ENCODE measurements at regions not wholly inside any gene's neighbourhood (a gene's known extent, or its start where the extent isn't known, plus 50 kb on each side); places are given as distances from the start of the nearest gene placed in this dataset.

- TF ChIP-seq EP300 (IDR thresholded peaks at IDR 0.05) (no peak), POLR2A (IDR thresholded peaks at IDR 0.05) (no peak), CTCF (IDR thresholded peaks at IDR 0.05) (no peak)
- intact Hi-C loops (cut with DNase I): no loop called here
- Histone ChIP-seq H3K27ac (no peak overlapping the region), H3K27me3 (no peaks in the 10 kb centered on the region), H3K4me1 (ENCODE audit: insufficient read depth) (no peaks in the 10 kb centered on the region), H3K9me3 (no peaks in the 10 kb centered on the region), H3K4me3 (no peak overlapping the region), H3K36me3 (no peaks in the 10 kb centered on the region)
- 85 to 98% (median 97%) methylated on average over 4 of the region's 4 CpGs for WGBS, 3 donors
- no peak for DNase-seq
These were observed 752.3 kb upstream of the ADAMTS5 start for GRCh38 chr21:27719226-27719625.

- TF ChIP-seq CTCF (IDR thresholded peaks at IDR 0.05) (no peak), POLR2A (IDR thresholded peaks at IDR 0.05) (no peak), EP300 (IDR thresholded peaks at IDR 0.05) (no peak)
- Histone ChIP-seq H3K4me3 (no peak overlapping the region), H3K27me3 (no peaks in the 10 kb centered on the region), H3K9me3 (no peaks in the 10 kb centered on the region), H3K36me3 (no peaks in the 10 kb centered on the region), H3K27ac (no peak overlapping the region), H3K4me1 (ENCODE audit: insufficient read depth) (no peaks in the 10 kb centered on the region)
- no peak for DNase-seq
- 88 to 94% (median 88%) methylated on average over 1 of the region's 1 CpG for WGBS, 3 donors
- intact Hi-C loops (cut with DNase I): no loop called here
These were observed 748.2 kb upstream of the ADAMTS5 start for GRCh38 chr21:27715131-27715530.

GRCh38 chr21:27713154-27714109, 746.5 kb upstream of the ADAMTS5 start:
- Histone ChIP-seq H3K4me1 (ENCODE audit: insufficient read depth) (no peaks in the 10 kb centered on the region), H3K4me3 (no peak overlapping the region), H3K36me3 (no peaks in the 10 kb centered on the region), H3K27me3 (no peaks in the 10 kb centered on the region), H3K9me3 (no peaks in the 10 kb centered on the region), H3K27ac (no peak overlapping the region)
- intact Hi-C loops (cut with DNase I): no loop called here
- TF ChIP-seq CTCF (IDR thresholded peaks at IDR 0.05): no peak
- no peak for TF ChIP-seq EP300 (IDR thresholded peaks at IDR 0.05)
- TF ChIP-seq POLR2A (IDR thresholded peaks at IDR 0.05): no peak
- 86 to 89% (median 86%) methylated on average over 7 of the region's 7 CpGs for WGBS, 3 donors
- no peak for DNase-seq

- Histone ChIP-seq H3K4me3 (no peak overlapping the region), H3K27me3 (no peaks in the 10 kb centered on the region), H3K4me1 (ENCODE audit: insufficient read depth) (no peaks in the 10 kb centered on the region), H3K36me3 (no peaks in the 10 kb centered on the region), H3K9me3 (no peaks in the 10 kb centered on the region), H3K27ac (no peak overlapping the region)
- WGBS, 3 donors: 76 to 90% (median 88%) methylated on average over 8 of the region's 8 CpGs
- no peak for DNase-seq
- TF ChIP-seq CTCF (IDR thresholded peaks at IDR 0.05): no peak
- no peak for TF ChIP-seq POLR2A (IDR thresholded peaks at IDR 0.05)
- TF ChIP-seq EP300 (IDR thresholded peaks at IDR 0.05): no peak
- intact Hi-C loops (cut with DNase I): loop anchor here (5.0 to 10.0 kb wide), 3 partner anchors 630 to 852 kb away; no protein-coding TSS in a partner anchor
These were observed 737.8 kb upstream of the ADAMTS5 start for GRCh38 chr21:27704567-27705166.
